Gastrocnemius medialis (tissue), 4 donors: ENCODE measurements at regions not wholly inside any gene's neighbourhood (a gene's known extent, or its start where the extent isn't known, plus 50 kb on each side); places are given as distances from the start of the nearest gene placed in this dataset.
"Not testable (repeated sequence)": the region's sequence is repeated elsewhere in the genome, so short reads cannot be mapped to it uniquely, and the experiment has no call there.

Experiments used
- ATAC-seq, 2 donors: fragments of 150-250 bp; one replicate each; pipeline ENCODE4 v1.9.1; 2016
- DNase-seq, 2 donors: peaks; one replicate each; pipeline ENCODE4 v3.0.0-alpha.2; 2019
- H3K27ac ChIP-seq, 4 donors: fragments of 200-600 bp; sonication (generic); 1 replicate in 1 of 4; 2 replicates in 3 of 4; pipeline ENCODE4 v1.5.1; 2016 to 2018; ENCODE audit warnings: mild to moderate bottlenecking in 2 of 4, moderate library complexity in 1 of 4
- H3K27me3 ChIP-seq, 3 donors: fragments of 200-600 bp; sonication (generic) in 2 of 3; 1 replicate in 1 of 3; 2 replicates in 2 of 3; pipeline versions ENCODE4 v1.5.1 to v1.6.0; 2016 to 2019; ENCODE audit warnings: mild to moderate bottlenecking in 1 of 3, moderate library complexity in 1 of 3
- H3K36me3 ChIP-seq, 2 donors: fragments of 200-600 bp; sonication (generic) in 1 of 2; one replicate each; pipeline ENCODE4 v1.5.1; 2017 to 2018
- H3K4me1 ChIP-seq, 2 donors: fragments of 200-600 bp; sonication (generic) in 1 of 2; one replicate each; pipeline ENCODE4 v1.5.1; 2016 to 2017; ENCODE audit warnings: mild to moderate bottlenecking in 2 of 2
- H3K4me3 ChIP-seq, 4 donors: fragments of 200-600 bp; sonication (generic) in 3 of 4; 1 replicate in 1 of 4; 2 replicates in 3 of 4; pipeline ENCODE4 v1.5.1; 2016 to 2019; ENCODE audit warnings: mild to moderate bottlenecking in 2 of 4
- H3K9me3 ChIP-seq, 3 donors: fragments of 200-600 bp; sonication (generic) in 2 of 3; 1 replicate in 1 of 3; 2 replicates in 2 of 3; pipeline ENCODE4 v1.5.1; 2016 to 2019
- POLR2A ChIP-seq, 2 donors: fragments of 450-650 bp; IDR thresholded peaks; one replicate each; pipeline ENCODE4 v1.6.1; 2017; ENCODE audit warnings: antibody characterized with exemption in 2 of 2, mild to moderate bottlenecking in 2 of 2, moderate library complexity in 2 of 2
- in situ Hi-C, 4 donors: fragments of 200-750 bp; cut with MboI; loops; one replicate each; pipeline versions ENCODE4 v1.15.0 to v1.8.0; 2017; ENCODE audit warnings: low sequenced_read_pairs in 4 of 4
- intact Hi-C: fragments of 100-400 bp; cut with DNase I; formaldehyde crosslinking; loops from one replicate; pipeline ENCODE4 v1.15.1; 2023; ENCODE audit warnings: low total_unique reads
- TF ChIP-seq, protein P1 (sequence below), 5 experiments: fragments of 450-650 bp in 3 of 5; fragments of 200-600 bp in 2 of 5; sonication (generic) in 2 of 5; IDR thresholded peaks in 4 of 5; conservative IDR thresholded peaks in 1 of 5; 1 replicate in 4 of 5; 2 replicates in 1 of 5; pipeline ENCODE4 v1.5.1; 2016 to 2019; ENCODE audit warnings: antibody characterized with exemption in 5 of 5, mild to moderate bottlenecking in 3 of 5, moderate library complexity in 3 of 5

DNA sequence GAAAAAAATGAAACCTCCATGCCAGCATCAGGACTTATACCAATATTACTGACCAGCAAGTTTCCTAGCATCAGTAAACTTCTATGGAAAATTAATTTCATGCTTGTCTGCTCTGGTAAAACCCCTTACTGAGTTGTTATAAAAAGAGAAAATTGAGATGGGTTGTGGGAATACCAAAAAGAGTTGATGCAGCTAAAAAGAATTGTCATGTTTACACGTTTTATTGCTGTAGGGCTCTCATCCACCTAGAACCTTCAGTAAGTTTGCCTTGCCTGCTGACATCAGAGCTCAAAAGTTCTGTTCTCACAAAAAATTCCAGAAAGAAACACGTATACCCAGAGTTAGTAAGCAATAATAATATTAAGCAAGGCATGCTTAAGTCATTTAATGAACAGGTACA, 641.3 kb upstream of the ZNF385D start:
- intact Hi-C loops (no loop called here), in situ Hi-C loops (no loop called here)
- ATAC-seq (no peak), DNase-seq (no peak)
- Histone ChIP-seq H3K4me1 (no peaks in the 10 kb centered on the region), H3K36me3 (no peaks in the 10 kb centered on the region), H3K9me3 (no peaks in the 10 kb centered on the region), H3K27me3 (no peaks in the 10 kb centered on the region), H3K4me3 (no peak overlapping the region), H3K27ac (no peak overlapping the region)
- TF ChIP-seq POLR2A (IDR thresholded peaks at IDR 0.05), result no peak

DNA sequence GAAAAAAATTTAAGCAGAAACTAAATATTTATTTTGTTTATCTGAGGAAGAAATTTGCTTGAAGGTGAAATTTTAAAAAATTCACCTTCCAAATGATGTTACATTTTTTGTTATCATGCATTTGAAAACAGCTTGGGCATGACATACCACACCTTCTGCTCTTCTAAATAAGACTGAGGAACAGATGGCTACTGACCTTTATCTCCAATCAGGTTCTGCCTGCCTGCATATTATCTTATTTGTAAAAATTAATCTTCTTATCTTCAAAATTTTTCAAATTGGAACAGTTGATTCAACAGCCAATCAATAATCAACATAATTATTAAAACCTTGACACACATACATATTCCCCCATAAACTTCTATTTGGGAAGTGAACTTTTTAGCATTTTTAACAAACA, 641.8 kb upstream of the ZNF385D start:
- Histone ChIP-seq H3K4me3 (no peak overlapping the region), H3K36me3 (no peaks in the 10 kb centered on the region), H3K27ac (no peak overlapping the region), H3K9me3 (no peaks in the 10 kb centered on the region), H3K27me3 (no peaks in the 10 kb centered on the region), H3K4me1 (no peaks in the 10 kb centered on the region)
- DNase-seq, result no peak
- no peak for TF ChIP-seq POLR2A (IDR thresholded peaks at IDR 0.05)
- TF ChIP-seq, protein P1, sequence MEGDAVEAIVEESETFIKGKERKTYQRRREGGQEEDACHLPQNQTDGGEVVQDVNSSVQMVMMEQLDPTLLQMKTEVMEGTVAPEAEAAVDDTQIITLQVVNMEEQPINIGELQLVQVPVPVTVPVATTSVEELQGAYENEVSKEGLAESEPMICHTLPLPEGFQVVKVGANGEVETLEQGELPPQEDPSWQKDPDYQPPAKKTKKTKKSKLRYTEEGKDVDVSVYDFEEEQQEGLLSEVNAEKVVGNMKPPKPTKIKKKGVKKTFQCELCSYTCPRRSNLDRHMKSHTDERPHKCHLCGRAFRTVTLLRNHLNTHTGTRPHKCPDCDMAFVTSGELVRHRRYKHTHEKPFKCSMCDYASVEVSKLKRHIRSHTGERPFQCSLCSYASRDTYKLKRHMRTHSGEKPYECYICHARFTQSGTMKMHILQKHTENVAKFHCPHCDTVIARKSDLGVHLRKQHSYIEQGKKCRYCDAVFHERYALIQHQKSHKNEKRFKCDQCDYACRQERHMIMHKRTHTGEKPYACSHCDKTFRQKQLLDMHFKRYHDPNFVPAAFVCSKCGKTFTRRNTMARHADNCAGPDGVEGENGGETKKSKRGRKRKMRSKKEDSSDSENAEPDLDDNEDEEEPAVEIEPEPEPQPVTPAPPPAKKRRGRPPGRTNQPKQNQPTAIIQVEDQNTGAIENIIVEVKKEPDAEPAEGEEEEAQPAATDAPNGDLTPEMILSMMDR (IDR thresholded peaks at IDR 0.05 in 4 of 5, conservative IDR thresholded peaks at IDR 0.05 in 1 of 5), result no peak
- no peak for ATAC-seq
- in situ Hi-C loops, result no loop called here
- intact Hi-C loops, result no loop called here

DNA sequence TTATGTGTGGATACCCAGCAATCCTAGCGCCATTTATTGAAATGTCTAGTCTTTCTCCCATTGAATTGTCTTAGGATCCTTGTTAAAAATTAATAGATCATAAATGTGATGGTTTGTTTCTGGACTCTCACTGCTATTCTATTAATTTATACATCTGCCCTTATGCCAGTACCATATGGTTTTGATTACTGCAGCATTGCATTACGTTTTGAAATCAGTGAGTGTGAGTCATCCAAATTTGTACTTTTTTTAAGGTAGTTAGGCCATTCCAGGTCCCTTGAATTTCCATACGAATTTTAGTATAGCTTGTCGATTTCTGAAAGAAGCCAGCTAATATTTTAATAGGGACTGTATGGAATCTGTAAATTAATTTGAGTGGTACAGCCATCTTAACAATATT, 648.6 kb upstream of the ZNF385D start:
- intact Hi-C loops (no loop called here), in situ Hi-C loops (no loop called here)
- no peaks in the 10 kb centered on the region for H3K4me1 ChIP-seq
- DNase-seq, result no peak
- ATAC-seq, result no peak
- no peaks in the 10 kb centered on the region for H3K36me3 ChIP-seq
- H3K27ac ChIP-seq, result no peak overlapping the region
- no peaks in the 10 kb centered on the region for H3K27me3 ChIP-seq
- no peaks in the 10 kb centered on the region for H3K9me3 ChIP-seq
- TF ChIP-seq POLR2A (IDR thresholded peaks at IDR 0.05), result no peak
- TF ChIP-seq, protein P1 (IDR thresholded peaks at IDR 0.05 in 4 of 5, conservative IDR thresholded peaks at IDR 0.05 in 1 of 5), result no peak
- H3K4me3 ChIP-seq, result no peak overlapping the region

DNA sequence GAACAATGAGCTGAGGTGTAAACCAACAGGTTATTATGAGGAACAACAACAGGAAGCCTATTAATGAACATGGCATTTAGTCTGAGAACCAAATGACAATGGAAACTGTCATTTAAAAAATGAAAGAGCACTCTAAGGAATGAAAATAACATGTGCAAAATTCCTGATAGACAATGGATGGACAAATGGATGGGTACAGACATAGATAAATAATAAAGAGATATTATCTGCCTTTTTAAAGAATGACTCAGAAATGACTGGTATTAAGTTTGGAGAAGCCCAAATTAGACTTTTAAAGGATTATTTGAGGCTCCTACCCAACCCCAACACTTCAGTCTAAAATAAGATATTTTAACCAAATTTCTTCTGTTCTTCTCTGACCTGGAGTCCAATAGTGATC, 650.5 kb upstream of the ZNF385D start:
- TF ChIP-seq, protein P1 (IDR thresholded peaks at IDR 0.05 in 4 of 5, conservative IDR thresholded peaks at IDR 0.05 in 1 of 5), result no peak
- TF ChIP-seq POLR2A (IDR thresholded peaks at IDR 0.05), result no peak
- Histone ChIP-seq H3K4me3 (no peak overlapping the region), H3K36me3 (no peaks in the 10 kb centered on the region), H3K9me3 (no peaks in the 10 kb centered on the region), H3K4me1 (no peaks in the 10 kb centered on the region), H3K27me3 (no peaks in the 10 kb centered on the region), H3K27ac (no peak overlapping the region)
- ATAC-seq, result no peak
- no peak for DNase-seq
- intact Hi-C loops, result no loop called here
- in situ Hi-C loops, result no loop called here

DNA sequence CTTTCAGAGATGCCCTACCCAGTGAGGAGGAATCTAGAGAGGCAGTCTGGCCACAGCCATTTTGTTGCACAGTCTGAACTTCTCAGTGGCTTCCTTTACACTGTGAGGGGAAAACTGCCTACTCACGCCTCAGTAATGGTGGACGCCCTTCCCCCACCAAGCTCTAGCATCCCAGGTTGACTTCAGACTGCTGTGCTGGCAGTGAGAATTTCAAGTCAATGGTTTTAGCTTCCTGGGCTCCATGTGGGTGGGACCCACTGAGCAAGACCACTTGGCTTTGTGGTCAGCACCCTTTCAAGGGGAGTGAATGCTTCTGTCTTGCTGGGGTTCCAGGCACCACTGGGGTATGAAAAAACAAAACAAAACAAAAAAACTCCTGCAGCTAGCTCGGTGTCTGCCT, 663.2 kb upstream of the ZNF385D start:
- Histone ChIP-seq H3K27me3 (no peaks in the 10 kb centered on the region), H3K9me3 (no peaks in the 10 kb centered on the region), H3K27ac (no peak overlapping the region), H3K36me3 (no peaks in the 10 kb centered on the region), H3K4me1 (no peaks in the 10 kb centered on the region), H3K4me3 (no peak overlapping the region)
- TF ChIP-seq, protein P1 (IDR thresholded peaks at IDR 0.05 in 4 of 5, conservative IDR thresholded peaks at IDR 0.05 in 1 of 5), result no peak
- no peak for TF ChIP-seq POLR2A (IDR thresholded peaks at IDR 0.05)
- intact Hi-C loops (no loop called here), in situ Hi-C loops (no loop called here)
- DNase-seq (no peak), ATAC-seq (no peak)

DNA sequence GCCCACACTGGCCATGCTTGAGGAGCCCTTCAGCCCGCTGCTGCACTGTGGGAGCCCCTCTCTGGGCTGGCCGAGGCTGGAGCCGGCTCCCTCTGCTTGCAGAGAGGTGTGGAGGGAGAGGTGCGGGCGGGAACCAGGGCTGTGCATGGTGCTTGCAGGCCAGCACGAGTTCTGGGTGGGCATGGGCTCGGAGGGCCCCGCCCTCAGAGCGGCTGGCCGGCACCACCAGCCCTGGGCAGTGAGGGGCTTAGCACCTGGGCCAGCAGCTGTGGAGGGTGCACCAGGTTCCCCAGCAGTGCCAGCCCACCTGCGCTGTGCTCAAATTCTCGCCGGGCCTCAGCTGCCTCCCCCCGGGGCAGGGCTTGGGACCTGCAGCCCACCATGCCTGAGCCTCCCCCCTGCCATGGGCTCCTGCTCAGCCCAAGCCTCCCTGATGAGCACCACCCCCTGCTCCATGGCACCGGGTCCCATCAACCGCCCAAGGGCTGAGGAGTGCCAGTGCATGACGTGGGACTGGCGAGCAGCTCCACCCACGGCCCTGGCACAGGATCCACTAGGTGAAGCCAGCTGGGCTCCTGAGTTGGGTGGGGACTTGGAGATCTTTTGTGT, 665.9 kb upstream of the ZNF385D start:
- H3K9me3 ChIP-seq, H3K36me3 ChIP-seq, H3K27ac ChIP-seq, H3K27me3 ChIP-seq, intact Hi-C loops, in situ Hi-C loops, H3K4me1 ChIP-seq, ATAC-seq, H3K4me3 ChIP-seq, DNase-seq: not testable (repeated sequence)
